Motor neuron (in vitro differentiated cells): ENCODE measurements at regions not wholly inside any gene's neighbourhood (a gene's known extent, or its start where the extent isn't known, plus 50 kb on each side); places are given as distances from the start of the nearest gene placed in this dataset.

Experiments
- ATAC-seq, 8 experiments: fragments of 200-7000 bp; cut with Tn5 transposase; replicated peaks in 6 of 8; 2 replicates each; pipeline ENCODE4 v1.8.0; 2021; ENCODE audit warnings: mild to moderate bottlenecking in 8 of 8, moderate library complexity in 8 of 8
- H3K27ac ChIP-seq, 2 donors: fragments of 250-450 bp; sonication (Bioruptor Pico); 2 replicates each; pipeline ENCODE4 v1.9.0; 2021; ENCODE audit warnings: antibody characterized with exemption in 2 of 2, mild to moderate bottlenecking in 2 of 2, moderate library complexity in 1 of 2
- H3K4me1 ChIP-seq, 2 donors: fragments of 250-450 bp; sonication (Bioruptor Pico); replicated peaks in 1 of 2; 2 replicates each; pipeline ENCODE4 v1.6.1; 2021; ENCODE audit warnings: antibody characterized with exemption in 2 of 2, mild to moderate bottlenecking in 2 of 2, moderate library complexity in 1 of 2
- H3K4me3 ChIP-seq, 5 donors: fragments of 250-450 bp; sonication (Bioruptor Pico); 2 replicates each; pipeline ENCODE4 v1.9.0; 2021; ENCODE audit warnings: antibody characterized with exemption in 5 of 5, mild to moderate bottlenecking in 5 of 5, moderate library complexity in 4 of 5
- whole genome bisulfite sequencing, 10 experiments: fragments of 450-650 bp; shearing (Covaris generic); methylation state at CpG; one replicate each; pipeline ENCODE4 v1.0.0; 2022; 5-methylcytosine and 5-hydroxymethylcytosine counted together
- in situ Hi-C, 9 experiments: fragments of 400-800 bp; cut with MboI; loops; one replicate each; pipeline ENCODE4 v1.15.0; 2021; ENCODE audit warnings: low sequenced_read_pairs in 9 of 9, low pct_unique_long_range_greater_than_20kb in 2 of 9; ENCODE audit not compliant: unreplicated experiment in 9 of 9

- Histone ChIP-seq H3K4me3 (no peak overlapping the region), H3K27ac (no peak overlapping the region), H3K4me1 (no peaks in the 10 kb centered on the region)
- ATAC-seq = peak in 3 of 8 experiments; percentile 32 to 76 (median 72)
- in situ Hi-C loops = no loop called here
- 76 to 100% (median 85%) methylated on average over 1 of the region's 1 CpG; no CpG with 5 or more reads in 2 of the 10 experiments for WGBS, 10 experiments
These were observed 721.5 kb downstream of the SLC16A7 start for GRCh38 chr12:60317361-60317760.

- Histone ChIP-seq H3K4me1 (no peaks in the 10 kb centered on the region), H3K27ac (no peak overlapping the region), H3K4me3 (no peak overlapping the region)
- no peak for ATAC-seq
- WGBS, 10 experiments = 50 to 100% (median 100%) methylated on average over 1 of the region's 1 CpG; no CpG with 5 or more reads in 5 of the 10 experiments
- in situ Hi-C loops = no loop called here
These were observed 728.9 kb downstream of the SLC16A7 start for GRCh38 chr12:60324746-60325145.

- Histone ChIP-seq H3K27ac (no peak overlapping the region), H3K4me3 (no peak overlapping the region), H3K4me1 (no peaks in the 10 kb centered on the region)
- no peak for ATAC-seq
- 59 to 91% (median 76%) methylated on average over 2 to 6 of the region's 6 CpGs for WGBS, 10 experiments
- in situ Hi-C loops = no loop called here
These were observed 737.6 kb downstream of the SLC16A7 start for GRCh38 chr12:60333461-60333860.

GRCh38 chr12:60335745-60336144 lies 739.9 kb downstream of the SLC16A7 start:
- Histone ChIP-seq H3K4me1 (no peaks in the 10 kb centered on the region), H3K27ac (no peak overlapping the region), H3K4me3 (no peak overlapping the region)
- ATAC-seq = peak in 5 of 8 experiments; percentile 30 to 86 (median 75)
- in situ Hi-C loops = no loop called here

GRCh38 chr12:60337839-60338549 lies 742.2 kb downstream of the SLC16A7 start:
- H3K4me3 ChIP-seq = no peak overlapping the region
- ATAC-seq = peak in 2 of 8 experiments; percentile 54 to 60
- 30 to 100% (median 80%) methylated on average over 1 to 5 of the region's 5 CpGs for WGBS, 10 experiments
- H3K27ac ChIP-seq = no peak overlapping the region
- in situ Hi-C loops = no loop called here
- no peaks in the 10 kb centered on the region for H3K4me1 ChIP-seq

GRCh38 chr12:60345442-60345841 lies 749.6 kb downstream of the SLC16A7 start:
- no peak for ATAC-seq

GRCh38 chr12:60349232-60349978 lies 753.6 kb downstream of the SLC16A7 start:
- peak in 3 of 8 experiments; percentile 55 to 97 (median 96) for ATAC-seq
- H3K4me1 ChIP-seq = no peaks in the 10 kb centered on the region
- H3K4me3 ChIP-seq = no peak overlapping the region
- no peak overlapping the region for H3K27ac ChIP-seq
- in situ Hi-C loops = no loop called here
- 0 to 85% (median 45%) methylated on average over 1 to 3 of the region's 3 CpGs for WGBS, 10 experiments

More at GRCh38 chr12:60345442-60345841, 749.6 kb downstream of the SLC16A7 start:
- no peak overlapping the region for H3K4me3 ChIP-seq
- in situ Hi-C loops = no loop called here
- WGBS, 10 experiments = 76 to 100% (median 100%) methylated on average over 1 of the region's 1 CpG; no CpG with 5 or more reads in 3 of the 10 experiments
- H3K27ac ChIP-seq = no peak overlapping the region
- no peaks in the 10 kb centered on the region for H3K4me1 ChIP-seq

GRCh38 chr12:60387356-60387755 lies 791.5 kb downstream of the SLC16A7 start:
- H3K27ac ChIP-seq = no peak overlapping the region
- no peak for ATAC-seq
- H3K4me3 ChIP-seq = no peak overlapping the region
- in situ Hi-C loops = no loop called here
- 60 to 100% (median 90%) methylated on average over 1 to 7 of the region's 12 CpGs; no CpG with 5 or more reads in 3 of the 10 experiments for WGBS, 10 experiments
- no peaks in the 10 kb centered on the region for H3K4me1 ChIP-seq

GRCh38 chr12:60391051-60391450 lies 795.2 kb downstream of the SLC16A7 start:
- in situ Hi-C loops = no loop called here
- ATAC-seq = no peak
- 68 to 100% (median 89%) methylated on average over 2 to 3 of the region's 3 CpGs; no CpG with 5 or more reads in 2 of the 10 experiments for WGBS, 10 experiments
- Histone ChIP-seq H3K4me1 (no peaks in the 10 kb centered on the region), H3K4me3 (no peak overlapping the region), H3K27ac (no peak overlapping the region)

GRCh38 chr12:60391791-60392190 lies 796.0 kb downstream of the SLC16A7 start:
- in situ Hi-C loops = no loop called here

GRCh38 chr12:60393093-60393492 lies 797.3 kb downstream of the SLC16A7 start:
- WGBS, 10 experiments = 40 to 100% (median 79%) methylated on average over 1 to 3 of the region's 5 CpGs; no CpG with 5 or more reads in 6 of the 10 experiments
- H3K27ac ChIP-seq = no peak overlapping the region
- H3K4me3 ChIP-seq = no peak overlapping the region
- no peaks in the 10 kb centered on the region for H3K4me1 ChIP-seq
- in situ Hi-C loops = no loop called here
- no peak for ATAC-seq

More at GRCh38 chr12:60391791-60392190, 796.0 kb downstream of the SLC16A7 start:
- no peak for ATAC-seq
- Histone ChIP-seq H3K4me1 (no peaks in the 10 kb centered on the region), H3K27ac (no peak overlapping the region), H3K4me3 (no peak overlapping the region)

GRCh38 chr12:60394665-60395064 lies 798.8 kb downstream of the SLC16A7 start:
- WGBS, 10 experiments = 8 to 100% (median 82%) methylated on average over 1 to 2 of the region's 2 CpGs; no CpG with 5 or more reads in 2 of the 10 experiments
- Histone ChIP-seq H3K4me3 (no peak overlapping the region), H3K4me1 (no peaks in the 10 kb centered on the region), H3K27ac (no peak overlapping the region)
- in situ Hi-C loops = no loop called here
- ATAC-seq = peak in 2 of 8 experiments; percentile 44 to 92

- Histone ChIP-seq H3K4me1 (no peaks in the 10 kb centered on the region), H3K27ac (no peak overlapping the region), H3K4me3 (no peak overlapping the region)
- ATAC-seq = no peak
- 86 to 100% (median 91%) methylated on average over 1 of the region's 1 CpG; no CpG with 5 or more reads in 5 of the 10 experiments for WGBS, 10 experiments
- in situ Hi-C loops = no loop called here
These were observed 802.7 kb downstream of the SLC16A7 start for GRCh38 chr12:60398547-60398946.
